AG04450 (cell line): ENCODE measurements at regions not wholly inside any gene's neighbourhood (a gene's known extent, or its start where the extent isn't known, plus 50 kb on each side); places are given as distances from the start of the nearest gene placed in this dataset.

Experiments
- CTCF ChIA-PET: fragments of 300-600, 350-600 bp; formaldehyde crosslinking; extraction: SDS; loops from one replicate; lab custom pipeline; 2022; ENCODE audit warnings: antibody characterized with exemption, inconsistent platforms; lab: Charles Lee
- POLR2A ChIA-PET: fragments of 350-600 bp; formaldehyde crosslinking; extraction: SDS; loops from one replicate; lab custom pipeline; 2021; ENCODE audit warnings: antibody characterized with exemption, inconsistent platforms; lab: Yijun Ruan, JAX
- DNase-seq: peaks from one replicate; pipeline ENCODE4 v3.0.0-alpha.2; 2011; ENCODE audit warnings: low read depth, low spot score
- H3K27ac ChIP-seq: one replicate; pipeline ENCODE4 v1.5.1; 2012; ENCODE audit warnings: low read depth, low read length, control low read depth
- H3K27me3 ChIP-seq: one replicate; pipeline ENCODE4 v1.6.0; 2012; ENCODE audit warnings: low read length; ENCODE audit not compliant: control insufficient read depth, insufficient read depth
- H3K4me3 ChIP-seq: 2 replicates; pipeline ENCODE4 v1.5.1; 2011; ENCODE audit warnings: mild to moderate bottlenecking, low read depth, low read length, control low read depth
- H3K9me3 ChIP-seq: 2 replicates; pipeline ENCODE4 v1.5.1; 2012; ENCODE audit warnings: low read length; ENCODE audit not compliant: control insufficient read depth, insufficient read depth
- CTCF ChIP-seq: IDR thresholded peaks from 2 replicates; pipeline ENCODE4 v1.5.1; 2011; ENCODE audit warnings: low read depth, low read length, control low read depth, inconsistent platforms

- Histone ChIP-seq H3K27me3 (no peaks in the 10 kb centered on the region), H3K9me3 (no peaks in the 10 kb centered on the region), H3K4me3 (no peak overlapping the region), H3K27ac (no peak overlapping the region)
- TF ChIP-seq CTCF = no peak
- ChIA-PET POLR2A (no interaction called here), CTCF (no interaction called here)
- no peak for DNase-seq
Observed at GRCh38 chr13:78040205-78040830, 121.7 kb upstream of the EDNRB start.

- no peak for DNase-seq
- H3K9me3 ChIP-seq = no peaks in the 10 kb centered on the region
- no peak overlapping the region for H3K4me3 ChIP-seq
- no peak overlapping the region for H3K27ac ChIP-seq
- no peak for TF ChIP-seq CTCF
- ChIA-PET CTCF (interaction anchor here (0.6 kb wide), 1 partner anchor 52 kb away, joined by 3 read pairs; no protein-coding TSS in a partner anchor), POLR2A (no interaction called here)
- no peaks in the 10 kb centered on the region for H3K27me3 ChIP-seq
Observed at GRCh38 chr13:78036841-78037240, 118.2 kb upstream of the EDNRB start.

DNA sequence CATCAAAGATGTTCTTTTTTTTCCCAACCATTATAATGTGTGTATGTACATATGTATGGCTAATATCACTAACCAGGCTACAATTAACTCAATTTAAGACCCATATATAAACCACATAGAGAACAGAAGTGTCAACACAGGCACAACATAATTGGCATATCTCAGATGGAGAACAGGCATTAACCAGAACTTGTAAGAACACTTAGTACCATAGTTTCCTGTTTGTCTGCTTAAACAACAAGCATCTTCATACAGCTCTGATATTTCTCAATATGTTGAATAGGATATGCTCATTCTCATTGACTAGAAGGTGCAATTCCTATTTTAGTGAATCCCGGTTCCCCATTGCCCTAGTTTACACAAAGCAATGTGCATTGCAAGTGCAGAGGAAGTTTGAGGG, 116.9 kb upstream of the EDNRB start:
- H3K9me3 ChIP-seq = no peaks in the 10 kb centered on the region
- TF ChIP-seq CTCF = no peak
- H3K27me3 ChIP-seq = no peaks in the 10 kb centered on the region
- H3K4me3 ChIP-seq = no peak overlapping the region
- DNase-seq = no peak
- H3K27ac ChIP-seq = no peak overlapping the region
- CTCF ChIA-PET = no interaction called here
- POLR2A ChIA-PET = no interaction called here

DNA sequence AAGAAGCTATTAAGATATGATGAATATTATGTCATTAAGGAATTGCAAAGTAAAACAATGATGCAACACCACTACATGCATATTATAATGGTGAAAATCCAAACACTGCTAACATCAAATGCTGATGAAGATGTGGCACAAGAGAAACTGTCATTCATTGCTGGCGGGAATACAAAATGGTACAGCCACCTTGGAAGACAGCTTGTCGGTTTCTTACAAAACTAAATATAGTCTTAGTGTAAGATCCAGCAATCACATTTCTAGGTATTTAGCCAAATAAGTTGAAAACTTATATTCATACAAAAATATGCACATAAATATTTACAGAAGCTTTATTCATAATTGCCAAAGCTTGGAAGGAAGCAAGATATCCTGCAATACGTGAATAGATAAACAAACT, 114.9 kb upstream of the EDNRB start:
- ChIA-PET POLR2A (no interaction called here), CTCF (no interaction called here)
- Histone ChIP-seq H3K27ac (no peak overlapping the region), H3K27me3 (no peaks in the 10 kb centered on the region), H3K9me3 (no peaks in the 10 kb centered on the region), H3K4me3 (no peak overlapping the region)
- no peak for TF ChIP-seq CTCF
- DNase-seq = no peak

DNA sequence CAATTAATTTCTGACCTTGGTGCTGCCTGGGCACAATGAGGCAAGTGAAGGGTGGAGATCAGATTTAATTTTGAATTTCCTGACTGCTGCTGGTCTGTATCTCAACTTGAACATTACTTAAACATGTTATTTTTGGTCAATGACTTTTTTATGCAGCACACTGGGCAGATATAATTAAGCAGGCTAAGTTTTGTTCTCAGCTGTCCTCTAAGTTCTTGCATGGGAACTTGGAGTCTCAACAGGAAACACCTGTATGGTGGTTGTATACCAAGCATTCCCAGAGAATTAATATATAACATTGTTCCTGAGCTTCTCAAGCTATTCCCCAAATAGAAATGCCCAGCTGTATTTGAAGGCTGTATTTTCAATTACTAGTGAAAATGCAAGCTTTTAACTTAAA, 113.5 kb upstream of the EDNRB start:
- TF ChIP-seq CTCF = no peak
- Histone ChIP-seq H3K27ac (no peak overlapping the region), H3K4me3 (no peak overlapping the region), H3K27me3 (no peaks in the 10 kb centered on the region), H3K9me3 (no peaks in the 10 kb centered on the region)
- no peak for DNase-seq
- CTCF ChIA-PET = interaction anchor here (0.6 to 1.5 kb wide), 3 partner anchors 39 to 147 kb away, joined by 3 read pairs; no protein-coding TSS in a partner anchor
- POLR2A ChIA-PET = no interaction called here
